Cardiac muscle cell (in vitro differentiated cells and primary cell): ENCODE measurements at regions not wholly inside any gene's neighbourhood (a gene's known extent, or its start where the extent isn't known, plus 50 kb on each side); places are given as distances from the start of the nearest gene placed in this dataset.

Source experiments
- DNase-seq, 2 donors: peaks; one replicate each; pipeline versions ENCODE4 v3.0.0 to v3.0.0-alpha.2; 2010 to 2017; ENCODE audit warnings: low read depth in 1 of 2, low spot score in 1 of 2
- H3K27ac ChIP-seq: fragments of 200-600 bp; sonication (generic); 2 replicates; pipeline ENCODE4 v1.5.1; 2016
- H3K27me3 ChIP-seq: fragments of 200-600 bp; sonication (generic); 2 replicates; pipeline ENCODE4 v1.6.0; 2016; ENCODE audit warnings: control low read depth
- H3K36me3 ChIP-seq: fragments of 200-600 bp; sonication (generic); 2 replicates; pipeline ENCODE4 v1.5.1; 2016; ENCODE audit warnings: control low read depth
- H3K4me1 ChIP-seq: fragments of 200-600 bp; sonication (generic); 2 replicates; pipeline ENCODE4 v1.8.1; 2017; ENCODE audit warnings: low read depth, mild to moderate bottlenecking, mixed run types
- H3K4me3 ChIP-seq: fragments of 200-600 bp; sonication (generic); 2 replicates; pipeline ENCODE4 v1.5.1; 2016; ENCODE audit warnings: mild to moderate bottlenecking
- H3K9me3 ChIP-seq: fragments of 200-600 bp; sonication (generic); 2 replicates; pipeline ENCODE4 v1.5.1; 2017; ENCODE audit warnings: low read depth, mild to moderate bottlenecking, control low read depth
- TF ChIP-seq, protein P1 (sequence below): IDR thresholded peaks from 2 replicates; pipeline ENCODE4 v1.5.1; 2012; ENCODE audit warnings: low read depth, mild to moderate bottlenecking, low read length

DNA sequence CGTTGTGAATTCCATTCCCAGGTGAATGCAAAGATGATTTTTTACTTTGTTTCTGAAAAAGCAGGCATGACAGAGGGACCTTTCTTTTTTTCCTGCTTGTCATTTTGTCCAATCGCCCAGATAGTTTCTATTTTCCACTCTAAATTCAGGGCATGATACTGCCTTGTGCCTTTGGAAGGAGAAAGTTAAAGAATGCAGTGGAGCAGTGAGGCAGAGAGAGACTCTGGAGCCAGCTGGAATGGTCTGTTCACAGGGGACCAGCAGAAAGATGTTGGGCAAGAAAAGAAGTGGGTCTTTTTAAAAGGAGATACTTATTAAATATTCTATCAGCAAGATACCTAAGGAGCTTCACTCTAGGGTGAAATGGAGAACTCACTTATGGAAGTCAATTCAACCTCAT is 532.3 kb downstream of the BRINP1 start:
- Histone ChIP-seq H3K4me3 (no peak overlapping the region), H3K4me1 (no peaks in the 10 kb centered on the region), H3K36me3 (no peaks in the 10 kb centered on the region), H3K9me3 (no peaks in the 10 kb centered on the region), H3K27ac (no peak overlapping the region), H3K27me3 (no peaks in the 10 kb centered on the region)
- TF ChIP-seq, protein P1, sequence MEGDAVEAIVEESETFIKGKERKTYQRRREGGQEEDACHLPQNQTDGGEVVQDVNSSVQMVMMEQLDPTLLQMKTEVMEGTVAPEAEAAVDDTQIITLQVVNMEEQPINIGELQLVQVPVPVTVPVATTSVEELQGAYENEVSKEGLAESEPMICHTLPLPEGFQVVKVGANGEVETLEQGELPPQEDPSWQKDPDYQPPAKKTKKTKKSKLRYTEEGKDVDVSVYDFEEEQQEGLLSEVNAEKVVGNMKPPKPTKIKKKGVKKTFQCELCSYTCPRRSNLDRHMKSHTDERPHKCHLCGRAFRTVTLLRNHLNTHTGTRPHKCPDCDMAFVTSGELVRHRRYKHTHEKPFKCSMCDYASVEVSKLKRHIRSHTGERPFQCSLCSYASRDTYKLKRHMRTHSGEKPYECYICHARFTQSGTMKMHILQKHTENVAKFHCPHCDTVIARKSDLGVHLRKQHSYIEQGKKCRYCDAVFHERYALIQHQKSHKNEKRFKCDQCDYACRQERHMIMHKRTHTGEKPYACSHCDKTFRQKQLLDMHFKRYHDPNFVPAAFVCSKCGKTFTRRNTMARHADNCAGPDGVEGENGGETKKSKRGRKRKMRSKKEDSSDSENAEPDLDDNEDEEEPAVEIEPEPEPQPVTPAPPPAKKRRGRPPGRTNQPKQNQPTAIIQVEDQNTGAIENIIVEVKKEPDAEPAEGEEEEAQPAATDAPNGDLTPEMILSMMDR = no peak
- DNase-seq = no peak

DNA sequence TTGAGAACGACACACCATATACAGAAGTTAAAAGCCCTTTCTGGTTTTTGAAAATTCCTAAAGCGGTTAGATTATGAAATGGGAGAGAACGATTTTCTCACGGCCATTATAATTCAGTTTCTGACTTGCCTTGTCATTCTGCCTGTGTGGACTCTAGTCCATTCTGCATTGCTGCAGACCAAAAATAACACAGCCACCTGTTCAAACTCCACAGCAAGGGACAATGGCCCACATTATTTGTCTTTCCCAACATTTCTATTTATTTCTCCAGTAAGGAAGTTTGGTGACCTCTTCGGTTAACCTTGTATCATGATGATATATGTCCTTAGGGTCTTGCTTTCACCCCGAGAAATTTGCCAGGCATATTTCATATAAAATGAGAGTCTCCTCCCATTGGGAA is 497.7 kb downstream of the BRINP1 start:
- Histone ChIP-seq H3K27ac (no peak overlapping the region), H3K4me3 (no peak overlapping the region), H3K36me3 (no peaks in the 10 kb centered on the region), H3K27me3 (no peaks in the 10 kb centered on the region), H3K9me3 (no peaks in the 10 kb centered on the region), H3K4me1 (no peaks in the 10 kb centered on the region)
- TF ChIP-seq, protein P1 = no peak
- DNase-seq = no peak

DNA sequence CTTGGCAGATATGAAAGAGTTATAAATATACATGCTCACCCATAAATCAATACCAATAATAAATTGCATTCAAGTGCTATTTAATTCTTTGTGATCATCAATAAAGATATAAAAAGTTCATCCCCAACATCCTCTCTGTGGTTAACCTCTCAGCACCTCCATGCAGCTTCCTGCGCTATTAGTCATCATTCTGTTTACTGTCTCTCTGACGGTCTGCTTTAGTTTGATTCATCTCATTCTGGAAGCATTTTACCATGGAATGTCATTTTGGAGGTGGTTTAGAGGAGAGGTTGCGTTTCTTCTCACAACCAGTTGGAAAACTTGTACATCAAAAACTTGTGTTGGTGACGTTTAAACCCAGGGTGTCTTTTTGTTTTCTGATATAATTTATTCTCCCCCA is 486.6 kb downstream of the BRINP1 start:
- Histone ChIP-seq H3K27me3 (no peaks in the 10 kb centered on the region), H3K27ac (no peak overlapping the region), H3K4me1 (no peaks in the 10 kb centered on the region), H3K9me3 (no peaks in the 10 kb centered on the region), H3K4me3 (no peak overlapping the region), H3K36me3 (no peaks in the 10 kb centered on the region)
- DNase-seq = no peak
- TF ChIP-seq, protein P1 = no peak

DNA sequence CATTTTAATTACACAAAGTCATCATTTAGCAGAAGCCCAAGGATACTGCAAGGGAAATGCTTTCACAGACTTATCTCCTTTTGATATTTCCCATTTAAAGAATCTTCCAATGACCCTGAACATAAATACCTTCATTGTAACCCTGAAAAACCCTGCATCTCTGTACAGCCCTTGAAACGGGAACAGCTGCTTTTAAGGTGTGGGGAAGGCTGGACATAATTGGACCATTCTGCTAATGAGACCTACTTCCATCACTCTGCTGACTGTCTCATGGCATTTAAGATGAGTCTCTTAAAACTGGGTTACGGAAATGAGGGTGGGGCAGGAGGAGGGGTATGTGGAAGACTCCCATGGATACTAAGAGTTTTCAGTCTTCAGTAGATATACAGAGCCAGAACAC is 485.8 kb downstream of the BRINP1 start:
- Histone ChIP-seq H3K9me3 (no peaks in the 10 kb centered on the region), H3K27me3 (no peaks in the 10 kb centered on the region), H3K4me3 (no peak overlapping the region), H3K4me1 (no peaks in the 10 kb centered on the region), H3K27ac (no peak overlapping the region), H3K36me3 (no peaks in the 10 kb centered on the region)
- DNase-seq = no peak
- TF ChIP-seq, protein P1 = no peak

DNA sequence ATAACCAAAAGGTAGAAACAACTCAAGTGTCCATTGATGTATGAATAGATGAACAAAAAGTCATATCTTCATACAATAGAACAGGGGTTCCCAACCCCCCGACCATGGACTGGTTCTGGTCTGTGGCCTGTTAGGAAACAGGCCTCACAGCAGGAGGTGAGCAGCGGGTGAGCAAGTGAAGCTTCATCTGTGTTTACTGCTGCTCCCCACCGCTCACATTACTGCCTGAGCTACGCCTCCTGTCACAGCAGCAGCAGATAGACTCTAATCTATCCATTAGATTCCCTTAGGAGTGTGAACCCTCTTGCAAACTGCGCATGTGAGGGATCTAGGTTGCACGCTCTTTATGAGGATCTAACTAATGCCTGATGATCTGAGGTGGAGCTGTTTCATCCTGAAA is 478.0 kb downstream of the BRINP1 start:
- Histone ChIP-seq H3K36me3 (no peaks in the 10 kb centered on the region), H3K27ac (no peak overlapping the region), H3K4me3 (no peak overlapping the region), H3K4me1 (peaks cover 11% of the 10 kb centered on the region), H3K9me3 (no peaks in the 10 kb centered on the region), H3K27me3 (no peaks in the 10 kb centered on the region)
- TF ChIP-seq, protein P1 = no peak
- DNase-seq = no peak

DNA sequence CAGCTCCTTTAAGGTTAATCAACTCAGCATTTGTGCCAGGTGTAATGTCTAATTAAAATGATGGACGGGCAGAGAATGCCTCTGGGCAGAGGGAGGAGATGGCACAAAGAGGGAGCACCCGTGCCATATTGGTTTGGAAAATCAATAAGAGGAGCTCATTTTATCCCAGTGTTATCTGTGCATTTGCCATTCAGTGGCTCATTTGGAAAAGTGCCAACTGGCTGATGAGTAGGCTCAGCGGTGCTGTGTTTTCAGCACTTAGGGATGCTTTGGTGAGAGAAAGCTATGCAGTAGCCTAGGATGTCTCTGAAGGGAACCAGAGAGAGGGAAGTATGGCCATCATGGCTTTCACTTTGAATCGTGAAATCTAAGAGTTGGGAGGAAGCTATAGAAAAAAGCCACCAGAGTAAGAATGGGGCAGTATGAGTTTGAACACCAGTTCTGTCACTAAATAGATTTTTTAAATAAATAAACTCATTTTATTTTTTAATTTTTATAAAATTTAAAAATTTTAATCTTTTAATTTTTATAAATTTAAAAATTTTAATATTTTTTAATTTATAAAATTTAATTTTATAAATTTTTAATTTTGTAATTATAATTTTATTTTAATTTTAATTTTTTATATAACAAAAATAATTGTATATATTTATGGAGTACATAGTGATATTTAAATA is 472.8 kb downstream of the BRINP1 start:
- peaks cover 11% of the 10 kb centered on the region for H3K4me1 ChIP-seq
- peak in 1 of 2 donors; percentile 14 for DNase-seq
- TF ChIP-seq, protein P1 = no peak
- H3K4me3 ChIP-seq = no peak overlapping the region
- H3K27me3 ChIP-seq = no peaks in the 10 kb centered on the region
- H3K27ac ChIP-seq = no peak overlapping the region
- no peaks in the 10 kb centered on the region for H3K36me3 ChIP-seq
- no peaks in the 10 kb centered on the region for H3K9me3 ChIP-seq
